GM12865 (cell line): ENCODE measurements at regions not wholly inside any gene's neighbourhood (a gene's known extent, or its start where the extent isn't known, plus 50 kb on each side); places are given as distances from the start of the nearest gene placed in this dataset.

ENCODE experiments used
- DNase-seq: peaks from one replicate; pipeline ENCODE4 v3.0.0; 2010; ENCODE audit warnings: low read depth
- H3K4me3 ChIP-seq: 2 replicates; pipeline ENCODE4 v1.5.1; 2011; ENCODE audit warnings: mild to moderate bottlenecking, low read depth, low read length, control low read depth
- TF ChIP-seq, protein P1 (sequence below): IDR thresholded peaks from 2 replicates; pipeline ENCODE4 v1.5.1; 2011; ENCODE audit warnings: low read length, control low read depth, low read depth, inconsistent platforms; ENCODE audit not compliant: insufficient read depth; ENCODE audit errors: missing control alignments

DNA sequence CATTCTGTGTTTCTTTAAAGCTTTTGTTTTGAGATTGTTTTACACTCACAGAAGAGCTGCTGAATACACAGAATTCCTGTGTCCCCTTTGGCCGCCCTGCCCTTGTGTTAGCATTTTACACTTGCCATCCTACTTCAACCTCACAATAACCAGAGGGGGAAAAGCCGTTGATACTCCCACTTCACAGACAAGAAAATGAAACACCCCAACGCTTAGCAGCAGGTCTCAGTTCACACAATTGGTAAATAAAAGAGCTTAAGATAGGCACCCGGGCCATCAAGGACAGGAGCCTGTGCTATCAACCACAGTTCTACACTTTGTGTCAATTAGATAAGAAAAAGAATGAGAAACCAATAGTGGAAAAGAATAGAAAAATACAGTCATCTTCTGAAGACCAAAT is 178.0 kb downstream of the SYK start:
- no peak overlapping the region for H3K4me3 ChIP-seq
- no peak for DNase-seq
- TF ChIP-seq, protein P1, sequence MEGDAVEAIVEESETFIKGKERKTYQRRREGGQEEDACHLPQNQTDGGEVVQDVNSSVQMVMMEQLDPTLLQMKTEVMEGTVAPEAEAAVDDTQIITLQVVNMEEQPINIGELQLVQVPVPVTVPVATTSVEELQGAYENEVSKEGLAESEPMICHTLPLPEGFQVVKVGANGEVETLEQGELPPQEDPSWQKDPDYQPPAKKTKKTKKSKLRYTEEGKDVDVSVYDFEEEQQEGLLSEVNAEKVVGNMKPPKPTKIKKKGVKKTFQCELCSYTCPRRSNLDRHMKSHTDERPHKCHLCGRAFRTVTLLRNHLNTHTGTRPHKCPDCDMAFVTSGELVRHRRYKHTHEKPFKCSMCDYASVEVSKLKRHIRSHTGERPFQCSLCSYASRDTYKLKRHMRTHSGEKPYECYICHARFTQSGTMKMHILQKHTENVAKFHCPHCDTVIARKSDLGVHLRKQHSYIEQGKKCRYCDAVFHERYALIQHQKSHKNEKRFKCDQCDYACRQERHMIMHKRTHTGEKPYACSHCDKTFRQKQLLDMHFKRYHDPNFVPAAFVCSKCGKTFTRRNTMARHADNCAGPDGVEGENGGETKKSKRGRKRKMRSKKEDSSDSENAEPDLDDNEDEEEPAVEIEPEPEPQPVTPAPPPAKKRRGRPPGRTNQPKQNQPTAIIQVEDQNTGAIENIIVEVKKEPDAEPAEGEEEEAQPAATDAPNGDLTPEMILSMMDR, result no peak

DNA sequence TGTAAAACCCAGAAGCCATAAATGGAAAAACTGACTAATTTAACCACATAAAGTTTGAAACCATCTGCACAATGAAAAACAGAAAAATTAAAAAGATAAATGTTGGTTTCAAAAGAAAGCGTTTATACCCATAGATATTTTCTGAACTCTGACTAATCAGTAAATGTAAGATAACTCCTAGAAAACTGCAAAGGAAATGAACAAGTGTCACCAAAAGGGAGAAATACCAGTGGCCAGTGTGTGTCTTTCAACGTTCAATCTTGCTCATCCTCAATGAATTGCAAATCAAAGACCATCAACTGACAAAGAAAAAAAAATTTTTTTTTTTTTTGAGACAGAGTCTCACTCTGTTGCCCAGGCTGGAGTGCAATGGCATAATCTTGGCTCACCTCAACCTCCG is 180.1 kb downstream of the SYK start:
- TF ChIP-seq, protein P1, result no peak
- H3K4me3 ChIP-seq, result no peak overlapping the region
- no peak for DNase-seq

DNA sequence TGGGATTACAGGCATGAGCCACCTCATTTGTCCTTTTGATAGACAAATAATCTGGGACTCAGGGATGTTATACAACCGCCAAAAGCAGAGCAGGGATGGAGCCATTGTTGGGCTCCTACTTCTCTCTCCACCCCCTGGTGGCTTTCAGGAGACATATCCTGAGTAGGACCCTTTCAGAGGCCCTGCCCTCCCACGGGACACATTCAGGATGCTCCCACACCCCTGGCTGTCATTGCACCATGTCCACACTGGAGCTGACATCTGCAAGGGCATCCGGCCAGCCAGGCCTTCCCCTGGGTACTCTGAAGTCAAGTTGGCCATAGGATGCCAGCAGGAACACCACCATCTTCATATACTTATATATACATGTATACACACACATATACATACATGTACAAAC is 181.8 kb downstream of the SYK start:
- TF ChIP-seq, protein P1, result no peak
- H3K4me3 ChIP-seq, result no peak overlapping the region

DNA sequence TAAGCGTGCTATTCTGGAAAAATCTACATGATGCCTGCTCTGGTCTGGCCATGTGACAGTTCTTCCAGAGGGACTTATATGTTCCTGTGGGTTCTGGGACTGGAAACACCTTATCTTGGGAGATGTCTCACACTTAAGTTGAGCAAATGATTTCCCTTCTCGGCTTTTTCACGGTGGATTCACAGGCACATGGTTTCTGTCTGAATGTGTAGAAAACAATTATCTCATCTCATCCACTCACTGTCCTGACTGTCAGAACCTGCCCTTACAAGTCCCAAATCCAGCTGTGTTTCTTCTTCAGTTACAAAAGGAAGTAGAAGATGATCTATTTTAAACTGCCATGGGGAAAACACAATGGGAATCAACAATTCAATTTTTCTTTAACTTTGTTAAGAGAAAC is 184.0 kb downstream of the SYK start:
- no peak overlapping the region for H3K4me3 ChIP-seq
- TF ChIP-seq, protein P1, result no peak
- DNase-seq, result no peak

More for the DNA sequence above, 181.8 kb downstream of the SYK start:
- no peak for DNase-seq

DNA sequence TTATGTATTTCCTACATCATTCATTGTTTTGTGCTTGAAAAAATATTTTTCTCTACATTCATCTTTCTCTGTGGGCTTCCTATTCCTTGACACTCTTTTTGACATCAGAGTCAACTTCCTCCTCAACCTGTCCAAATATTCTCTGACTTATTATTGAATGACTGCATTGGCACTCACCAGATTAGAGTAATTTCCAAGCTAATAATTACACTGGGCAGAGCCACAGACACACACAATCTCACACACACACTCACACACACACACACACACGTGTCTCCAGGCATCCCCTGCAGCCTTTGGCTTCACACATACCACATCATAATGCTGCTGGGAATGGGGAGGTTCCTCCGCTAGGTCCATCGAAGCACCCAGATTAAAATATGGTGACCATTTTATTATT is 184.5 kb downstream of the SYK start:
- no peak overlapping the region for H3K4me3 ChIP-seq
- TF ChIP-seq, protein P1, result no peak
- DNase-seq, result no peak

DNA sequence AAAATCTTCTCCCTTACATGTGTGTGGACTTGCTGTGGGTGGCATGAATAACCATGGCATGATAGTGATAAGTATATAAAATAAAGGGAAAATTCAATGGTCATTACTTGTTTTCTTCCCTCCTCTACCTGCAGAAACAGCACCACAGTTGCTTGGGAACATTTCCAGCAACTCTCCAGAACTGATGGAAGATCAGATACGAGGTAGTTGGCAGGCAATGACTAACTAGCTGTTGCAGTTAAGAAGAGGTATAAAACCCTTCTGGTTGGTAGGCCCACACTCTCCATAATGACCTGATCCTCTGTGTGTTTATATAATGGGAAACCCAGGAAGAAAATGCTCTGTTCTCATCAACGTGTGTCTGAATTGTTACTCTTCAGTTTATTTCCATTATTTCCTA is 185.9 kb downstream of the SYK start:
- no peak overlapping the region for H3K4me3 ChIP-seq
- DNase-seq, result no peak
- TF ChIP-seq, protein P1, result no peak

DNA sequence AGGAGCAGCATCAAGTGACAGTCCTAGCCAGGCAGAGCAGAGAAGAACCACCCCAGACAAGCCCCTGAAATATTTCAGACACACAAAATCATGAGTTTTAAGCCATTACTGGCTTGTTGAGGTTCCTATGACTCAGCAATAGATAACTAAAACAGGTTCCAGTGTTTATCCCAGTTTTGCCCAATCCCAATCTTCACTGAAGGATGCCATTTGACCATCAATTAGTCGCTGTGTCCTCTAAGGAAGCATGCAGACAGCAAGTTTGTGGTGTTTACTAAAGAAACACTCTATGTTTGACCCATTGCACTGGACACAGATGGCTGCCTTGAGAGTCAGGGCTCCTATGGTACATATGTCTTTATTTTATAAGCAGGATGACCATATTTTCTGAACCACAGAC is 186.7 kb downstream of the SYK start:
- TF ChIP-seq, protein P1, result no peak
- no peak overlapping the region for H3K4me3 ChIP-seq

More for the DNA sequence above, 186.7 kb downstream of the SYK start:
- DNase-seq, result no peak
